CD4-positive, alpha-beta T cell treated with Interleukin-17A for 4 hours (primary cell): ENCODE measurements at regions not wholly inside any gene's neighbourhood (a gene's known extent, or its start where the extent isn't known, plus 50 kb on each side); places are given as distances from the start of the nearest gene placed in this dataset.

ENCODE experiments used
- DNase-seq: peaks from one replicate; pipeline ENCODE4 v3.0.0-alpha.2; 2020; ENCODE audit warnings: mixed read lengths

DNA sequence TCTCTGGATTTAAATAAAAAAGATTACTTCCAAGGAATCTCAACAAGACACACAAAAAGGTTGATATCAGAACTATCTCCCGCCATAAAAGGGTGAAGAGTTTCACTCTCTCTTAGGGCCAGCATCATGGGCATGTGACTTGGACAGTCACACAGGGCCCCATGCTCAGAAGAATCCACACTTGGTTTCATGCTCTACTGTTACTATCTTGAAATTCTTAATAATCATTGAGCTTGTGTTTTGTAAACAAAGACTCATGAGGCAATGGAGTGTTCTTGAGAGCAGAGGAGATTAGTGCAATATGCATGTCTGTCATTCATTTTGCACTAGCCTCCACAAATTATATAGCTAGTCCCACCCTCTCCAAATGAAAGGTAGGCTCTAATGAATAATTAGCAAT is 58.4 kb downstream of the HMHB1 start:
- no peak for DNase-seq

DNA sequence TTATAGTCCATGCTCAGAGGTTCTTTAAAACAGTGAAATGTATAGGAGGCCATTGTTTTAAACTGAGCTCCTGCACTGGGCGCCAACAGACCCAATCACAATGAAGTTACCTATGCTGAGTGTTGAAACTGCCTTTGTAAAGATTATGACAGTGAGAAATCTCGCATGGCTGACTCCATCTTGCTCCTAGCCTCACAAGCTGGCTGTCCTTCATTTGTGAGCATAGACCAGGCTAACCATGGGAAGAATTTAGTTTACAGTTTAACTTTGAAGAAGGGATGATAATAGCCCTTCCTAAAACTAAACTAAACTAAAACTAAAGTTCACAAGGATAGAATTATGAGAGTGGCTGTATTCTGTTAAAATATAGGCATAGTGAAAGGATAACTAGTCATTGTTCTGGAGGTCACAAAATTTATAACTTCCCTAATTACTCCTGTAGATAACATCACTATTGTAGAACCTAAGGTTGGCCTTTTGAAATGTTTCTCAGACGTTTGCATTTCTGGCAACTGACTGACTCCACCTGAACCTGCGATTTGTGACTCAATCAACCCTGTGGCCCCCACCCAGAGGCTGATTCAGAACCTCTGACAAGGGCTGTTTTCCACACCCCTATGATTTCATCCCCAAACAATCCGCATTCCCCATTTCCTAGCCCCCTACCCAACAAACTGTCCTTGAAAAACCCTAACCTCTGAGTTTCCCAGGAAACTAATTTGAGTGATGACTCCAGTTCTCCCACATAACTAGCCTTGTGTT is 59.1 kb downstream of the HMHB1 start:
- DNase-seq = no peak

DNA sequence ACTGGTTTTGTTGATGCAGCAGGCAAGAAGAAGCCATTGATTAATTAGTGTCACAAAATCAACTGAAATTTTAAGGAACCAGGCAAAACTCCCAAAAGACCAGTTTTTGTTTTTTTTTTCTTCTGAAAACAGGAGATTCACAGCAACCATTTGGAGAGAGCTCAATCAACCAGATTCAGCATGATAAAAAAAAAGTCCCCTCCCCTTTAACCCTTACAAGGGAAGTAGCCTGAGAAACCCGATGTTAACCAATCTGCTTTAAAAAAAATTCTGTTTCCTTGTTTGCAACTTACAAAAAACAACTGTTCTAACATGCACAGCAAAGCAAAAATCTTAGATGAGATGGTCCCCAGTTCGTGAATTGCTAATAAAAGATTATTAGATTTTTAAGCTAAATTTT is 59.7 kb downstream of the HMHB1 start:
- DNase-seq = no peak

DNA sequence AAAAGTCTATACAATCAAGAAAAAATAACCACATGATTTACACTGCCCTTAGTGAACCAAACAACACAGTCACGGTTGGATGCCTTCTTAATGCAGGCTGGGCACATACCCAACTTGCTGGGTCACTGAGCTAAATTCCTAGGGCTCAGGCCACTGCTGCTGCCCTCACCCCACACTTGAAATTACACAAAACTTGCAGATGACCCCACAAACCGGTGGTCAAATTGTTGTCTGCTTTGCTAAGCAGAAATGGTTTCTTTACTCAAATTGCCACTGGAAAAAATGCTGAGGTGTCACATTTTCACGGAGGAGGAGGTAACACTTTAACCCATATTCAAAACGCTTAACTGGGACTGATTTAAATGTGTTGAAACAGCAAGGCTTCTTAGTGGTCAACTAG is 62.4 kb downstream of the HMHB1 start:
- no peak for DNase-seq

DNA sequence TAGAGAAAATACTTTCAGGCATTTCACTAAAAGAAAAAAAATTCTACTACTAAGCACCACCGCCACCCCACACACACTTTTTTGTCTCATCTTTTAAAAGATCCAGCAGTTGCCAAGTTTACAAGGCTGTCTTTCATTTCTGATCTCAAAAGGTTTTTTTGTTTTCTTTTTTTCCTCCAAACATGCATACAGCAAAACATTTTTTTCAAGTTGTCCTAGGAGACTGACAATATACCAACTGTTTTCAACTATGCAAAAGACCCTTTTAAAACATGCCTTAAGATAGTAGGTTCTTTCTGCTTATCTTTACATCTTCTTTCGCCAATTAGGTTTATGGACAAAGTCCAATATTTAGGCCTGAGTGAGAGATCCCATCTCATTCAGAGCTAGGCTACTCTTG is 65.2 kb downstream of the HMHB1 start:
- DNase-seq = no peak

DNA sequence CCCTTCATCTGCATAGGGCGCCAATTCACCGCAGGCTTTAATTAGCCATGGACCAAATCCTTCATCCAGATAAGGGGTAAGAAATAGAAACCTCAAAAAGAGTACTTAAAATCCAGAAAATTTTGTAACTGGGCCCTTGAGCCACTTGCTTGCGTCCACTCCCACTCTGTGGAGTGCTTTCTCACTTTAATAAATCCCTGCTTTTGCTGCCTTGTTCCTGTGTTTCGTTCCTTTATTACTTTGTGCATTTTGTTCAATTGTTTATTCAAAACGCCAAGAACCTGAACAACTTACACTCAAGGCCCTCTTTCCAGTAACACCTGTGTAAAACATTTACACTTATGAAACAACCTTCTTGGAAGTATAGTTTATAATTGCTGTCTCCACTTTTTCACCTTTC is 66.5 kb downstream of the HMHB1 start:
- DNase-seq = no peak

DNA sequence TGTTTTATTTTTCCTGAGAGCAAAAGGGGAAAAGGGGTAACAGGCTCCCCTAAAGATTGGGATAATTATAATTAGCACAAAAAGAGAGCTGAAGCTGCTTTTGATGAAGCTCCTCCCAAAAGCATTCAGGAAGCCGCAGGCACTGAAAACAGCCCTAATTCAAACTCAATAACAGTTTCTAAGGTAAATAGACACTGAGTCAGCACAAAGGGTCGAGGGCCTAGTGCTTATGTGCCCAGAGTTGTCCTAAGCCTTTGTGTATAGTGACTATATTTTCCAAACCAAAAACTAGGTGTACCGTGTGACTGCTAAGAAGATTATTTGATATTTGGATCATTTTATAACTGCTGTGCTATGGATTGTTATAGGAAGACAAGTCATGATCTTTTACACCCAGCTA is 67.7 kb downstream of the HMHB1 start:
- DNase-seq = no peak

DNA sequence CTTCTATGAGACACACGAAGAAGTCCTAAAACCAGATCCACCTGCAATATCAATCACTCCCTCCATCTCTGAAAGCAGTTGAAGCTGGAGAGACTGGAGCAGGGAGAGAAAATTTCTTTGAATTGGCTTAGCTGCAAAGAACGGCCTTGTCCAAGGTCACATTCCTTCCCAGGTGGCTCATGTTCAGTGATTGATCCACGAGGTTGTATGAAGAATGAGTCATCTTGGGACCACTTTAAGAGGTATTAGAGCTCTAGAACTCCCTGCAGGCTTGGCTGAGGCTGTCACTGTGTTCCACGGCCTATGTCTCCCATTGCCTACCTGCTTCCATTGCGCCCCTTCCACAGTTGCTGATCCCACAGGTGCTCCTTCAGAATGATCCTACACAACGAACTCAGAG is 68.2 kb downstream of the HMHB1 start:
- DNase-seq = no peak

DNA sequence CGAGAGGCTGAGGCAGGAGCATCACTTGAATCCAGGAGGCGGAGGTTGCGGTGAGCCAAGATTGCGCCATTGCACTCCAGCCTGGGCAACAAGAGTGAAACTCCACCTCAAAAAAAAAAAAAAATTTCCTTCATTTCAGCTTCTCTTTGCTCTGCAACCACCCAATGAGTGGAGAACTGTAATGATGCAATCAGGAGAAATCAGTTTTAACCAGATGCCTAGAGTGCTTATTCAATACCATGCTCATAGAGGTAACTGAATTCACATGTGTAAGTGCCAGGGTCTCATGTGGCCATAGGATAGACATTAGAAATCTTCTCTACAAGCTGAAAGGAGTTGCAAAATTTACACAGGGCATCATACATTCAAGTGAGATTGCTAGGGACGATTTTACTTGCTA is 70.6 kb downstream of the HMHB1 start:
- DNase-seq = no peak

DNA sequence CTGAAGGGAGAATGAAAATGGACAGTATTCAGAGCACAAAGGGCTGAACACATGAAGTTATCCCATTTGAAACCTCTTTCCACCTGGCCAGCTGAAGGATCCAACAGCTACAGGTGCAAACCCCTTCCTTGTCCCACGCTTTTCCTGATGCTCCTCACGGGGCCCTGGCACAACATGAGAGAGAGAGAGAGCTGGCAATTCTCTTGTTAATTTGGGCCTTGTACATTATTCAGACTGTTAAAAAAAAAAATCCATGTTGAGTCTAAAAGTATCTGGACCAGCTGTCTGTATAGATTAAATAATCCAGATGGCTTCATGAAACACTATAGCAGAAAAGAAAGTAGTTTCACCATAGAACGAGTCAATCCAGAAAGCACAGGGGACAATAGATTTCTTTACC is 74.1 kb downstream of the HMHB1 start:
- DNase-seq = no peak

DNA sequence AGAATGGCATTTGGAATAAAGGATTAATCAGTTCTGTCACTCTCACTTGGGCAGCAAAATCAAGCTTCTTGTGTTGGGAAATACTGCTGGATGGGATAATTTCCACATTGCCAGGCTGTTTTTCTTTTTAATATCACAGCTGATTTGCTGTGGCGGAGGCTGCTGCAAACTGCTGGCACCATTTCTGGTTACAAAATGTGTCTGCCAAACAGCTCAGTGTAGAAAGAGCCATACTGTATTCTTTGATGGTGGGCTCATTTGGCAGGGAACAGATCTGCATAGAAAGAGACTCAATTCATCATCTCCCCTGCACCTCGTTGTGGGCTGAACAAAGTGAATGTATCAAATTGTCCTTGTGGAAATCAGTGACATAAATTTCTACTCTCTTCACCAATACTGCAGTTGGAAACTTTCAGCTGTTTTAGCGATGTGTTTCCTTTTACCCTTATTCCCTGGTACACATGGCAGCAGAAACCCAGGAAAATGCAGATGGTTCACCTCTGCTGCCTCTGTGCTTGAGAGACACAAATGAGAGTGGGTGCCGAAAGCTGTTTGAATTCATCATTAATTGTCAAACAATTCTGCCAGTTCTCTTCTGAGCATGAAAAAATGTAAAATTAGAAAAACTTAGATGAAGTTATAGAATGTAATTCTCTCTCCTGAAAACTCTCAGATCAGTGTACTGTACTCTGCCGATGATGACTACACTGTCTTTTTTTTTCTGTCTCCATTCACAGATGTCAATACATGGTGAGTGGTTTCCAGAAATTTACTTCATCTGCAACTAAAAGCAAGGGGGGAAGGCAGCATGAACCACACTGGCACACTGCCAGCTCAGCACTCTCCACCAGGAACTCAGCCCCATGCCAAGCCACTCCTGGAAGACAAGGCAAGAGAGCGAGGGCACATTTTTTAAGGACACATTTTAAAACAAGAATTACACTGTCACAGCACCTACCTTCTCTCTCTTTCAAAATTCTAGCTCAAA is 75.0 kb downstream of the HMHB1 start:
- DNase-seq = no peak

DNA sequence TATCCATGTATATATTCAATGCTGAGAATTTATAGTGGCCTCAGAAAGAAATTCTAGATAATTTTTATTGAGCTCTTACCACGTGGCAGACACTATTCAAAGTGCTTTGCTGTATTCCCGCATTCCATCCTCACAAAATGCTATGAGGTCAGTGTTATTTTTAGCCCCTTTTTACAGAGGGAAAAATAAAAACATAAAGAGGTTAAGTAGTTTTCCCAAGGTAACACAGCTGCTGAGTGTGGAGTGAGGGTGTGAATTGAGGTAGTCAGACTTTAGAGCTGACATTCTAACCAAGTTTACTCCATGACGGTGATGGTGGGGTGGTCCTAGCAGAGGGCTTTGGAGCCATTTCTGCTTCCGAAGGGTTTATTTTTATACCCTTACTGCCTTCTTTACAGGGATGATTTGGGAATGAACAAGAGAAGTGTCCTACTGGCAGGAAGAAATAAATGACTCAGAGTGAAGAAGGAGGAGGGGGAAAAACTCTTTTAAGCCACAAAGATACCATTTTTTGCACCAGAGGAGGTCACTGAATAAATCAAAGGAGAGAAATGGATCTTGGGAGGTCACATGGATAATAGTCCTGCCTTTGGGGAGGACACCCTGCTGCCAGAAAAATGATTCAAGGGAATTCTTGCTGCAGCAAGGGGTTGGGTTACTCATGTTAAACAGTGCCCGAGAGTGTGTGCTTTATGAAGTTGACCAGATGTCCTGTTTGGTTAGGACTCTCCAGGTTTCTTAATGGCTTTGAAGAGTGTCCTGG is 76.1 kb downstream of the HMHB1 start:
- DNase-seq = no peak

DNA sequence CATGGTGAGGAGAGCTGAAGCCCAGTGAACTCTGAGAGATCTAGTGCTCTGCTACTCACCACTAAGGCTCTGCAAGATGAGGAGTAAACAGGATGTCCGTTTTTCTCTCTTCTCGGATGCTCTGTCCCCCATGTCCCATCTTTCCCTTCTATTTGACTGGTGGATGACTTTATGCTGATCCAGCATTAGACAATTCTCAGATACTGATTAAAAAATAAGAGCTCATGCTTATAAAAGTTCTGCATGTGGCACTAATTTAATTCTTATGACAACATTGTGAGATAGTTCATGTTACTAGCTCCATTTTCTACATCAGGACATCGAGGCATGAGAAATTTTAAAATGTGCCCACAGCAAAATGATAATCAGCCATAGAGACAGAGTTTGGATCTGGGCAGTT is 77.0 kb downstream of the HMHB1 start:
- DNase-seq = no peak

DNA sequence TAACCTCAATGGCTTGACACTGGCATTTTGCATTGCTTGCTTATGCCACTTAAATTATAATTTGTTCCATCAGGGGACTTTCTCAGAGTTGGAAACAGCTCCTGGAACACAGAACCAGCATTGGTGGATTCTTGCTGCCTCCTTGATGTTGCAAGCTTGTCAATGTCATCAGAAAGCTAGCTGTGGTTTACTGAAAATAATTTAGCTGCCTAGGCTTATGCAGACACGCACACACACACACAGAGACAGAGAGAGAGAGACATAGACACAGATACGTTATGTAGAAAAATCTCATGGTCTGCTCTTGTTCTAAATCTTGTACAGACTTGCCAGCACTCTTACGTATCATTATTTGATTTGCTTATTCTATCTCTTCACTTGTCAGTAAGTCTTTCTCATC is 78.0 kb downstream of the HMHB1 start:
- no peak for DNase-seq

DNA sequence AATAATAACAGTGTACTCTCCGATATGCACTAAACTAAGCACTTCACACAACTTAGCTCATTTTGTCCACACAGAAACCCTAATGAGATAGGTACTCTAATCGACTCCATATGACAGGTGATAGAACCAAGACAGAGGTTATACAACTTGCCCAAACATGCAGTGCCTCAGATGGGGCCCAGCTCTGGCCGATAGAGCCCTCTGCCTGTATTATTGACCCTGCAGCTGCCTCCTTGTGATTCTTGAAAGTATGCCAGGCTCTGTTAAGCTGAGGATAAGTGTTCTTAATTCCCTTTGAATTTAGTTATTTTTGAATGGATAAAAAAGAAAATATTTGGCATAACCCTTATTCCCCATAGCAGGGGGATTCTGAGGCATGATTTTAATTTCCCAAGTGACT is 78.5 kb downstream of the HMHB1 start:
- DNase-seq = no peak

DNA sequence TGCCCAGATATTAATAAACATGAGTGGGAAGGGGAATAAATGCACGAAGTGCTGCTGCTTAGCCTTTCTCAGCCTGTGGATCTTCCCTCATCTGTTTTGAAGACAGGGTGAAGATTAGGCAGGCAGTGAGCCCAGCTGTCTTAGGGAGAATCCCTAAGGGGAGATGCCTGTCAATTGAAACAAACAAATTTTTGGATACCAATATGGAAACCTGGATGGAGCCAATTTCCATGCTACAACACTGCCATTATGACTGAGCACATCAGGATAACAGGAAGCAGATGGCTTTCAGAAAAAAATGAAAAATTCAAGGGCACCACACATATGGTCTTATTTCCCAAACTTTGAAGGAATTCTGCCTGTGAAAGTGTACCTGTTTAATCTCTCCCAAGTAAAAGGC is 80.3 kb downstream of the HMHB1 start:
- DNase-seq = no peak

DNA sequence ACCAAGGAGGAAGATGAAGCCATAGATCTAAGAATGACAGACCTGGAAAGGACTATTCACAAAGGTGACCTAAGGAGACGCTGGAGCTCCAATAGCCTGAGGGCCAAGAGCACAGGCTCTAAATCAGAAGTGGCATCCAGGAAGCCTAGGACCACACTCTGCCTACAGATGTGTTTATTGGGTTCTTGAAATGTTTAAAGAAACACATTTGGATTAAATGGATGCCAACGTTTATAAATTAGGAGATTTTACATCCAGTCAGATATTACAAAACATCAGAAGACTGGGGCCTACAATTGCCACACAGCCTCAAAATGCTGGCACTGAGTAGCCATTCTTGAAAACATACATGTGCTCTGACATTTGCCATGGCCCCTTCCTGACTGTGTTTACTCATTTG is 80.9 kb downstream of the HMHB1 start:
- DNase-seq = no peak

DNA sequence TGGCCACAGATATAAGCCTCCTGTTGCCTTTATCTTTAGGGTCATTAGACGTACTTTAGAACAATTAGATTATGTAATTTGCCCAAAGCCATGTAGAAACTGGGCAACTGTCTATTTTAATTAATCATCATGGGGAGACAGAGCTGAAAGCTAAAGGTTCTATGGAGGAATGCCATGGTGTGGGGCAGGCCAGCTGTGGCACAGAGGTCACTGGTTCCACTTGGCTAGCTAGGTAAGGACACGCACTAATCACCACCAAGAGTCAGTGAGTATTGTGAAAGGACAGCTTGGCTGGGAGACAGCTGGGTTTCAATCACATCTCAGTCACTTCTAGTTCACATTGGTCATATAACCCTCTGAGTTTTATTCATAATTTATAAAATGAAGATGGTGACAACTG is 81.7 kb downstream of the HMHB1 start:
- no peak for DNase-seq

DNA sequence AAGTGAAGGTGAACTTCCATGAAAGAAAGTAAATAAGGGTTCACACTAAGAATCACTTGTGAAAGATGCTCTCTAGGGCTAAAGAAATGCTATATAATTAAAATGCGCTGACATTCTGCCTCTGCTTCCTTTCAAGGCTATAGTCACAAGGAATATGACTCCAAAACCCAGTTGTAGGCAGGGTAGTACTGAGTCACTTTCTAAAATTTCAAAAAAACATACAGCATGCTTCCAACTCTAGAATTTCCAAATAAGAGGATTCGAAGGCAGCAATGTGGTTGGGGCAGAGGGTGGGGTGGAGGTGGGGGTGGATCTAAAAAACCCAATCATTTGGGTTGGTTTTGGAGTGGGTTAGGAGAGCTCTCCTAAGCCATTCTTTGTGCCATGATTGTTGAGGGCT is 84.6 kb downstream of the HMHB1 start:
- no peak for DNase-seq

DNA sequence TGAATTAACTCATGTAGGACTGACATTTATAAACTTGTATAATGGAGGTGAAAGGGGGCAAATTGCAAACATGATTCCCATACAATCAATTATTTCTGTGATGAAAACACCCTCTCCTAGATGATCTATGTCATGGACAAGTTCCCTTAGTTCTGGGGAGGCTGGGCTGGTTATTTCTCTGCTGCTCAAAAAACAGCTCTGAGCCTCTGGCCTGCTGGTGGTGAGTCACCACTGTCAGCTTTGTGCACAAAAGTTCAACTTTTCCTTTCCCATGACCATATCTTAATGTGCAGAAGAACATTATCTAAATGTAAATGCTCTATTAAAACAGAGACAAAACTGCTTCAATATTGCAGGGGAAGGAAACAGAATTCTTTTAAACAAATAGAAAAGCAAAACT is 85.0 kb downstream of the HMHB1 start:
- peak; percentile 6 for DNase-seq

DNA sequence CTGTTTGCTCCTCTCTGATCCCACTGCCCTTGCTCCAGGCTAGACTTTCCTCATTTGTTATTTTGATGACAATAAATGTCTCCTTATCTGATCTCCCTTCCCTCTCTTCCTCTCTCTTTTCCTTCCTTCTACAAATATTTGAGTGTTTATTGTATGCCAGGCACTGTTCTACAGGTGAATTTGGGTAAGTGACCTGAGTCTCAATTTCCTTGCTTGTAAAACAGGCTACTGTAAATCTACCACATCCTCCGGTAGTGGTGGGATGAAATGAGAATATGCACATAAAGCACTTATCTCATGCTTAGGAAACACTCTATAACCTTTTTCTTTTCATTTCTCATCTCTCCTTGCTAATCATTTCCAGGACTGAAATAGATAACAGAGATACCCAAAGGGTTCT is 86.4 kb downstream of the HMHB1 start:
- no peak for DNase-seq

DNA sequence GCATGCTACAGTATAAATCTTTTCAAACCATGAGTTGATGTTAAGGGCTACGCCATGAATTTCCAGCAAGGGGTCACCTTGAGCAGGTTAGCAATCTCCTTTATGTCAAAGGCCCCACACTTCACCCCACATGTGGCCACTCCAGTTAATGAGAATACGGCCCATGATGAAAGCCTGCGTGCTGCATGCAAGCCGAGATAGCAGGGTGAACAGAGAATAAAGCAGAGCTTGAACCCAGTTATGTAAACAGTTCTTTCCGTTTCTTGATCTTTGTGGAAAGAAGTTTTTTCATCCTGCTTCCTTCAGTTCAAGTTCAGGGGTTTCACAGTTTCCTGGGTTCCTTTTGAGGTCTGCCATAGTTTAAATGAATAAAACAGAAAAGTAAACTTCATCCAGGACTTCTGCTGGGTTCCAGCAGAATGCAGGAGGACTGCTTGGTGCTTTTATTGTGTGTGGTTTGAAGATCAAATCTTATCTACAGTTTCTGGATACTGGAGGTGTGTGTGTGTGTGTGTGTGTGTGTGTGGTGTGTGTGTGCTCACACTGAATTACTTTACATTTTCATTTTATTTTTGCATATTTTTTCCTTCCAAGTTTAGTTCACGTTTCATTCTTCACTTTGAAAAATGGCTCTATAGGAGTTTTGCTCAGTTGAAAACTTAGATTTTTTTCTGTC is 87.1 kb downstream of the HMHB1 start:
- DNase-seq = peak; percentile 7

DNA sequence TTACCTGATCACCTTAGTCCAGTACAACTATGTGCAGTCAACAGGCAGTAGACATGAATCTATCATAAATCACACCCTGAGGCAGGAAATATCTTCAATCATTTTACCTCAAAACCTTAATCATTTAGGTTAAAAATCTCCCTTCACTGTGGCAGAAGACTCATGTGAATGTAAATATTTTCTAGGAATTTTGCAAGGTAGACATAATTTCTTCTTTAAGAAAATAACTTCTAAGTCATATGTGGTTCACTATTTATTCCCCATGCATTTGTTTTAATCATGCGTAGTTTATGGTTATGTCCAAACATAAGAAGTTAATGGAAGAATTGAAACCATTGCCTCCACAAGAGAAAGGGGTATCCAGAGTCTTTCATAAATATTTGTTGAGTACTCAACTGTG is 97.0 kb downstream of the HMHB1 start:
- no peak for DNase-seq
